NCI-H446 treated with DMSO at 0.1 percent for 48 hours (cell line): ENCODE measurements at regions not wholly inside any gene's neighbourhood (a gene's known extent, or its start where the extent isn't known, plus 50 kb on each side); places are given as distances from the start of the nearest gene placed in this dataset.

ENCODE experiments used
- DNase-seq: peaks from one replicate; lab custom pipeline; 2025; lab: John Stamatoyannopoulos, UW

DNA sequence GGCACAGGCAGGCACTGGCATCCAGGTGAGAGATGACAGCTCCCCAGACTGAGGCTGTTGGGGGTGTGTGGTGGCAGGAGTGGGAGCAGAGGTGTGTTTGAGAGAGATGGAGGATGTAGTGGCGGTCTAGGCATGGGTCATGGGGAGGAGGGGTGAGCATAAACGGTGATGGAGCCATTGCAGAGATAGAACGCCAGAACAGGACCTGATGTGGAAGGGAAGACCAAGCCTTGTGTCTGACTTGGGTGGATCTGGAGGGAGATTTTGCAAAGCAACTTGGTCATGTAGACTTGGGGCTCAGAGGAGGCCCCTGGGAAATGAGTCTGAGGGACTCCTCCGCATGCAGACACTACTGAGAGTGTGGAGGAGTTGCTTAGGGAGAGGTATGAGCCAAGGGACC is 50.0 kb upstream of the CLDN5 start:
- DNase-seq: no peak

DNA sequence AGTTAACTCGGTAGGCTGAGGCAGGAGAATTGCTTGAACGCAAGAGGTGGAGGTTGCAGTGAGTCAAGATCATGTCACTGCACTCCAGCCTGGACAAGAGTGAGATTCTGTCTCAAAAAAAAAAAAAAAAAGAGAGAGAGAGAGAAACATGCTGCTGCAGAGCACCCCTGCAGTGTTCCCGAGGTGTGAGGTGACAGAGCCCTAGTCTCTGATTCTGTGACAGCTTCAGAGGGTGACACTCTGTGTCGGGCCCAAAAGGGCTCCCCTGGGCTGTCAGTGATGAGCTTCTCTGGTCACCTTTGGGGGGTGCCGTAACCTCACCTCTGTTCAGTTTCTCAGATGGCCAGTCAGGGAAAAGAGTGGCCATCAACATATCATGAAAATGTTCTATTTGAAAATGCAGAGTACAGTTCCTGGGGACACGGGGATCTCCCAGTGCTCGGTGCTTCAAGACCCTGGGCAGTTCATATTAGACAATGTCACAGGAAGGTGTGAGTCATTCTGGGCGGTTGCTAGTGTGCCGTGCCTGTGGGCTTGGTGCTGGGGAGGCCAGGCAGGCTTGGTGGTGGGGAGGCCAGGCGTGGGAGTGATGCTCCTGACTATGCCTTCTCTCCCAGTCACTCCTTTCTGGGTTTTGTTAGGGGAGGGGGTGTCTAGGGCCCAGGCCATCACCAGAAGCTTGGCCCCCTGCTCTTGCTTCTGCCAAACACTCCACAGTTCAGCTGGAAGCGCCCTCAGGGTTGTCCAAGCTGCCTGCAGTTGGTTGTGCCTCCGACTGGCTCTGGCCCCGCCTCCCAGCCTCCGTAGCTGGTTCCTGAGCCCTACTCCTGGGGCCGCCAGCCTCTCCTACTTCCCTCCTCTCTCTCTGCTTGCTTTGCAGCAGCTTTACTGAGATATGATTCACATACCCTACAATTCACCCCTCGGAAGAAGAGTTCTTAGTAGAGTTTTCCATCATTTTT is 52.5 kb upstream of the CLDN5 start:
- DNase-seq: no peak

DNA sequence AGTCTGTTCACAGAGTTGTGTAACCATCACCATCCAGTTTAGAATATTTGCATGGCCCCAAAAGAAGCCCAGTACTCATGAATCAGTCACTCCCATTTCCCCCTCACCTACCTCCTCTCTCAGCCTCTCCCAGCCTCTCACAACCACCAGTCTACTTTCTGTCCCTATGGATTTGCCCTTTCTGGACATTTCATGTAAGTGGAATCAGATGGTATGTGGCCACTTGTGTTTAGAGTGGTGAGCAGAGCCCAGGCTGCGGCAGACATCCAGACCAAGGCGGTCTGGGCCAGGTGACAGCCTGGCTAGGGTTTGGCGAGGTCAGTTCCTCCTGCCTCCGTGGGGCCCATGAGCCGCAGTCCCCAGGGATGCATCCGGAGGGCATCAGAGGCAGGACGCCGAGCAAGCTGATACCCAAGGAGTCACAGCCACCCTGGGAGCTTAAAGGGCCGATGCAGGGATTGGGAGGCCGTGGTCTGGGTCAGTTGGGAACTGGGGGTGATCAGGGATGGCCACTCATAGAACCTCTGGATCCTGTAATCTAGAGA is 53.3 kb upstream of the CLDN5 start:
- DNase-seq: no peak

DNA sequence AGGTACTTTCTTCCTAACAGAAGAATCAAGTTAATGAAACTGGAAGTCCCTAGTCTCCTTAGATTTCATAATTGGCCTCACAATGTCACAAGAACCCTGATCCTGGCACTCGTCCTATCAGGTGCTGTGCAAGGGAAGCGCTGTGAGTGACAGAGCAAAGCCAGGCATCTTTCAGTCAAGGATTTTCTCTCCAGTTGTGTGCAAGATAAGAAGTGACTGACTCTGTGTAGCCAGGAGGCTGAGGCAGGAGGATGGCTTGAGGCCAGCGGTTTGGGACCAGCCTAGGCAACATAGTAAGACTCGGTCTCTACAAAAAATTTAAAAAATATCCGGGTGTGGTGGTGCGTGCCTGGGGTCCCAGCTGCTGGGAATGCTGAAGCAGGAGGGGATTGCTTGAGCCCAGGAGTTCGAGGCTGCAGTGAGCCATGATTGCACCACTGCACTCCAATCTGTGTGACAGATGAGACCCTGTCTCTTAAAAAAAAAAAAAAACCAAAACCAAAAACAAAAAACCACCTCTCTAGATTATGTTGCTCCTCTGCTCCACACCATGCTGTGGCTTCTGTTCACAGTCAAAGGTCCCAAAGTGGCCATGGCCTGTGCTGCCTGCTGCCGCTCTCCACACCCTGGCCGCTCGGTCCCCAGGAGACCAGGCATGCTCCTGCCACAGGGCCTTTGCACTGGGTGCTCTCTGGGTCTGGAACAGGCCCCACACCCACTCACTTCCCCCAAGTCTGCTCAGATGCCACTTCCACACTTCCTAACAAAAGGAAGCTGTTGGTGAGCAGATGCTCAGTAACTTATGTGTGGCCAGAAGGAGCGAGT is 54.2 kb upstream of the CLDN5 start:
- no peak for DNase-seq

DNA sequence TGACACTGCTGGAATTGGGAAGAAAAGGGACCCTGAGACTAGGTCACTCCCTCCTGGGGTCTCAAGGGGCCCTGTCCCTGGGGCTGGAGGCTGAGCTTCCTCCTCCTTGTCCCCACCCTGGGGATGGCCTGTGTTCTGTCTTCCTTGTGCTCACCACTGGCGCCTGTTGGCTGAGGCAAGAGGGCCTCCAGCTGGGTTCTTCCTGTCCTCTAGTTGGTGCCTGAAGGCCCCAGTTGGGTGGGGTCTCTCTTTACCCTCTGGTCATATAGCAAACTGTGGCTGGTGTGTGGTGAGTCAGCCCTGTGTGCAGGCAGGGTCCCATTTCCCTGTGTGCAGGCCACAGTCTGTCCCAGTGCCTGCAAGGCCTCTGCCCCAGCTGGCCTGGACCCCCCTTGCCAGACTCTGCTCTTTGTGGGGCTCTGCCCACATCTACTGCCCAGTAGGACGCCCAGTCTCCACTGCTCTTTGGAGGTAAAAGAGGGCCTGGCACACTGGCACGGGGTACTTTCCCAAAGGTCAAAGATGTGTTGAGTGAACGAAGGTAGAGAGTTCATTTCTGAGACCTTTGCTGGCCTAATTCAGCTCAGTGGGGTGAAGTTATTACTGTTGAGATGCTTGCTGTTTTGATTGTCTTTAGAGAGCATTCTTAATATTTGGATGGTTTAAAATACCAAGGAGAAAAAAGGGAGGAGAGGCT is 55.1 kb upstream of the CLDN5 start:
- DNase-seq: no peak

DNA sequence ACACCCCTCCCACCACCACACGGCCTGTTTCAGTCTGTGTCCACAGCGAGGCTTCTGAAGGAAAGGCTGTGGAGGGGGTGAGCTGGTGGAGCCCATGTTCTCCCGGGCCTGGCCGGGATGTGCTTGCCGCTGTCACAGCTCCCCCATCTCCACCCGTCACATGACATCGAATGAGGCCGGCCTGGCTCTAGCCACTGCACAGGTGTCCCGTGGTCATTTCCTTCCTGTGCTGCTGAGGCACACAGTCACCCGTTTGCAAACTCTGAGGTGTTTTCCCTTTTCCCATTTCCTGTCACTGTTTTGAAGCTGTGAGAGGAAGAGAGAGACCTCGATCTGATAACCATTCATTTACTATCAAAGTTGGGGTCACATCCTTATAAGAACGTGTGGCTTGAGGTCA is 55.7 kb upstream of the CLDN5 start:
- no peak for DNase-seq

DNA sequence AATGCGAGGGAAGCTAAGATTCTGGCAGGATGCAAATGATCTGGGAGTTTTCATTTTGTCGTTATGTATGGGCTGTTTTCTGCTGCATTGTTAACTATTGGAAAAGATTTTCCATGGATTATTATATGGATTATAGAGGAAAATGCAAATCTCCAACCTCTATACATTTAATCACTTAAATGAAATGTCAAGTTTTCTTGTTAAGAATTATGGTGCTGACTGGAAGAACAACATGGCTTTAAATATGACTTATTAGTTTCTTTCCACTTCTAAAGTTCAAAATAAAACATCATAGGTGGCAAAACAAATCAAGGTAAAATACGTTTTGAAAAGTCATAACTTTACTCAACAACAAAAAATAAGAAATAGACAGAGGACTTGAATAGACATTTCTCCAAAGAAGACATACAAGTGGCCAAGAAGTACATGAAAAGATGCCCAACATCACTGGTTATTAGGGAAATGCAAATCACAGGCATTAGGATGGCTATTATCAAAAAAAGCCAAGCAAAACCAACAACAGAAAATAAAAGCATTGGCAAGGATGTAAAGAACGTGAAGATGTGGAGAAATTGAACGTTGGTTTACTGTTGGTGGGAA is 56.2 kb upstream of the CLDN5 start:
- no peak for DNase-seq

DNA sequence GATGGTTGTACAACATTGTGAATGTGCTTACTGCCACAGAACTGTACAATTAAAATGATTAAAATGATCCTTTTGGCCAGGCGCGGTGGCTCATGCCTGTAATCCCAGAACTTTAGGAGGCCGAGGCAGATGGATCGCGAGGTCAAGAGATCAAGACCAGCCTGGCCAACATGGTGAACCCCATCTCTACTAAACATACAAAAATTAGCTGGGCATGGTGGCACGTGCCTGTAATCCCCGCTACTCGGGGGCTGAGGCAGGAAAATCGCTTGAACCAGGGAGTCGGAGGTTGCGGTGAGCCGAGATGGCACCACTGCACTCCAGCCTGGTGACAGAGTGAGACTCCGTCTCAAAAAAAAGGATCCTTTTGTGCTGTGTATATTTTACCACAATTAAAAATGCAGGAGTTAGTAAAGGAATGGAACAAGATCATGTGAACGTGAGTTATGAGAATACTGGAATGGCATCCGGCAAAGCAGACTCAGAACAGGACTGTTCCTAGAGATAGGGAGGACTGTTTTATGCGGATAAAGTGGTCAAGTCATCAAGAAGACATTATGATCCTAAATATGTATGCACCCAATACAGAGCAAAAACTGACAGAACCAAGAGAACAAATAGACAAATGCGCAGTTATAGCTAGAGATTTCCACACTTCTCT is 58.0 kb upstream of the CLDN5 start:
- no peak for DNase-seq

DNA sequence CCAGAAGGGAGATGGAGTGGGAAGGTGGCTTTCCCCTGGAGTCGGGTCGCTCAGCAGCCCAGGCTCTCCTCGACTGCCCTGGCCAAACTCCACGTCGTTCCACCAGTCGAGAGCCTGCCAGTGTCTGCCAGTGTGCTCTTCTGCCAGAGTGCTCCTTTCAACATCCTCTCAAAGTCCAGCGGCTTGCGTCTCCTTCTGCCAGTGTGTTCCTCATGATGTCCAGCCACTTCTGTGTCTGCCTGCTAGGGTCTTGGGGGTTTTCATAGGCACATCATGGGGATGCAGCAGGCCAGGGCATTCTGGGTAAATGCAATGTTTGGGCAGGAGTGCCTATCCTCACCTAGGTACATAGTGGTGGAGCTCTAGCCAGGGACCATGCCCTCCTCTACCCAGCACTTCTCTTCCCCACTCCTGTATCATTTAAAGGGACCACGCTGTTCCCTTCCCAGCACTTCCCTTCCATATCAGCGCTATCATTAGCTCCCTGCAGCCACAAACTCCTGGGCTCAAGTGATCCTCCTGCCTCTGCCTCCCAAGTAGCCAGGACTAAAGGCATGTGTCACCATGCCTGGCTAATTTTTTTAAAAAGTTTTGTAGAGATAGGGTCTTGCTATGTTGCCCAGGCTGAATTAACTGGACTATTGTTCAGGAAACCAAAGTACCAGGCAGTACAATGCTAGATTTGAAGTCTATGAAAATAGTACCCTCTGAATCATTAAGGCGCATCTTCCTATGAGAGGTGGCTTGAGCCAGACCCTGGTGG is 62.9 kb upstream of the CLDN5 start:
- no peak for DNase-seq

DNA sequence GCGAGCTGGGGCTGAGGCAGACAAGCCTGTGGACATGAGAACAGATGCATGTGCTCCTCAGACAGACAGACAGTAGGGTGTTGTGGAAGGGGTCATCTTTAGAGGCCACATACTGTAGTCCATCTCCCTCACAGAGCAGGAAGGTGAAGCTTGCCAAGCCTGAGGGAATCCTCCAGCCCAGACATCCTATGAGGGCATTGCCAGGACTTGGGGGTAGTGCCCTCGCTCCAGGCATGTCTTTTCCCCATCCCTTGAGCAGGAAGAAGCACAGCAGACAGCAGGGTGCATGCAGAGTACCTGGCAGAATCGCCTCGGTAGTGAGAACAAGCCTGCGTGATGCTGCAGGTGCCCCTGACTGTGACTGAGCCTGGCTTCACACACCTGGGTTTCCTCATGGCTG is 66.5 kb upstream of the CLDN5 start:
- DNase-seq: no peak

DNA sequence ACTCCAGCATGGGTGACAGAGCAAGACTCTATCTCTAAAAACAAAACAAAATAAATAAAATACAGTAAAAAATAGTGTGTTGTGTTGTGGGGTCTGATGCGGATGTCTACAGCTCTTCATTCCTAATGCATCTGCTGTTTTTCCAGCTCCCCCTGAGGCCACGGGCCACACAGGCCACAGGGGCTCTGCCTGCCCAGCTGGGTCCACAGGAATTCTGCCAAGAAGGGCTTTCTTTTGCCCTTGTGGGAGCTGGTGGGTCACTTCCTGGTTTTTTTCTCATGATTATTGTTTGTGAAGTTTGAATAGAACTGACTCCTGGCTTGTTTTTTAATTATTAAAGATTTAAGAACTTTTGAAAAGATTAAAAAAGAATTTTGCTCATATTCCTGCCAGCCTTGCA is 67.4 kb upstream of the CLDN5 start:
- DNase-seq: no peak

DNA sequence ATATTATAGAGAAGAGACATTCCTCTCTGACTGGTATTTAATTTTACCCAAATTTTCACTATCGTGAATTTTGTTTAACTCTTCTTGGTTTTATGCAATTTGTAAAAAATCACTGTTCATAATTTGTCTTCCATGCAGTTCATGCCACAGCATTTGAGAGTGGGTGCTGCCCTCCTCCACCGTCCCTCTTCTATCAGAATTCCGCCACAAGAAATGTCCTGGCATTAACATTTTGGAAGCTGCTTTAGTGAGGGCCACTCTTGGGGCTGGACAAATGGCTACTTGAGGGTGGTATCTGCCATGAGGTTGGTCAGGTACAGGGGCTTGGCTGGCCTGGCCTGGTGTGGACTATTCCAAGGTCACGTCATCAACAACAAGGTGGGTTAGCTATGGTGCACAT is 68.3 kb upstream of the CLDN5 start:
- DNase-seq: no peak

DNA sequence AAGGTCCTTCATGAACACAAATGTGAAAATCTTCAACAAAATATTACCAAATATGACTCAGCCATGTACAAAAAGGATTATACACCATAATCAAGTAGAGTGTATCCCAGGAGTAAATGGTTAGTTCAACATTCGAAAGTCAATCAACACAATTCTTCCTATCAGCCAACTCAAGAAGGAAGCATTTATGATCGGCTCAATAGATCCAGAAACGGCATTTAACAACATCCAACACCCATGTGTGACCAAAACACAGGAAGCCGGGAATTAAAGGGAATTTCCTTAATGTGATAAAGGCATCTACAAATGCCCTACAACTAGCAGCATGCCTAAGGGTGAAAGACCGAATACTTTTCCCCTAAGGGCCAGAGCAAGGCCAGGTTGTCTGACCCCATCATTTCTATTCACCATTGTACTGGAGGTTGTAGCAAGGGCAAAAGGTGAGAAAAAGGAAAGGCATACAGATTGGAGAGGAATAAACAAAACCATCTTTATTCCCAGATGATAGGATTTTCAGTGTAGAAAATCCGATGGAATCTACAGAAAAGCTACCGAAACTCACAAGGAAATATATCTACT is 69.9 kb upstream of the CLDN5 start:
- DNase-seq: no peak

DNA sequence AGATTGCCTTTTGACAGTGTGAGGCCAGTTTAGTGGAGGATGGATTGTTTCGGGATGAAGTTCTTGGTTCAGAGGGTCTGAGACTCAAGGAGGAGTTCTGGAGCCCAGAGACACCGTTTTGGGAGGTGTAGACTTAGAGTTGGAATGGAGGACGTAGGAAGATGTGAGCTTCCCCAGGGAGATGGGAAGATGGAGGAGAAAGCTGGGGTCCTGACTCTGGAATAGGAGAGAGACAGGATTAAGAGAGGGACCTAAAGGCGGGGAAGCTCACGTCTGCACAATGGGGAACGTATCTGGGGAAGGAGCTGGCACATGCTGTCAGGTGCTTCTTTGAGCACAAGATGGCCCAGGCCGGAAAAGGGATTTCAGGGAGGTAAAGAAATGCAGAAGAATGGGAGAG is 71.3 kb upstream of the CLDN5 start:
- DNase-seq: no peak

DNA sequence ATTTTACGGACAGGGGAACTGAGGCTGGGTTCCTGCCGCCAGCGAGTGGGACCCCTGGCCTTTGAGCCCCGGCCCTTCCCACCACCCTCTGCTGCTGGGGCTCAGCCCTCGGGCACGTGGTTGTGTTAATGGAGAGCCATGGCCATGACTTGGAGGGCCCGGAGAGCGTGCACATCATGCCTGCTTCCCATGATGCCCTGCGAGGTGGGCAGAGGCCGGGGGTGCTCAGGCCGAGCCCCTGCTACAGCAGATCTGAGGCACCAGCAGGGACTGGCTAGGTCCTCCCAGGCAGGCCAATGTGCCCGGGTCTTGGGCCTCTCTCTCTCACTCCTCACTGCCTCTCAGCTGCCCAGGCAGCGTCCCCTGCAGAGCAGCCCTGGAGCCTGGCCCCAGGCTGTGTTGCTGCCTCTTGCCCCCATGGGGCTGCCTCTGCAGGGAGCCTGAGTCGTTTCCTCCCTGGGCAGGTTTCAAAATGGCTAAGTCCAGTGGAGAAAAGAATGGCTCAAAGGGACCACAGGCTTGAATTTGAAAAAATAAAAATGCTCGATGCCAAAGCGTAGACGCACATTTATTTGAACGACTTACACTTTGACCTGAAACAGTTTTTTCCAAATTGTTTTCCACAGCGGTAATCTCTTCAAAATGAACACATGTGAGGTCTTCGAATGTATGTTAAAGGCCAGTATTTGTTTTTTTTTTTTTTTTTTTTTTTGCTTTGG is 72.6 kb upstream of the CLDN5 start:
- no peak for DNase-seq

DNA sequence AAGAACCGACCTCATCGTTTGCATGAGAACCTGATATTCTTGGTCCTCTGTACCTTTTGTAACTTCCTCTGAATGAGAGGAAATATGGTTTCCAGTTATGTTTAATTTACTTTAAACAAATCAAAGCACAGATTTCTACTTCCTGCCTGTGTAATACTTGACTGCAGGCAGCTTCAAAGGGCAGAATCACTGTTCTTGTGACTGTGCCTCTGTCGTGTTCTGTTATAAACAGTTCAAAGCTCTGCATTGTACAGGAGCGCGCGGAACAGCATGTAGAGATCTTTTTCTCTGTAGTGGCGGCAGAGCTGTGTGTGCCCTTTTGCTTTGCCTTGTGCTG is 73.2 kb upstream of the CLDN5 start:
- DNase-seq: no peak

DNA sequence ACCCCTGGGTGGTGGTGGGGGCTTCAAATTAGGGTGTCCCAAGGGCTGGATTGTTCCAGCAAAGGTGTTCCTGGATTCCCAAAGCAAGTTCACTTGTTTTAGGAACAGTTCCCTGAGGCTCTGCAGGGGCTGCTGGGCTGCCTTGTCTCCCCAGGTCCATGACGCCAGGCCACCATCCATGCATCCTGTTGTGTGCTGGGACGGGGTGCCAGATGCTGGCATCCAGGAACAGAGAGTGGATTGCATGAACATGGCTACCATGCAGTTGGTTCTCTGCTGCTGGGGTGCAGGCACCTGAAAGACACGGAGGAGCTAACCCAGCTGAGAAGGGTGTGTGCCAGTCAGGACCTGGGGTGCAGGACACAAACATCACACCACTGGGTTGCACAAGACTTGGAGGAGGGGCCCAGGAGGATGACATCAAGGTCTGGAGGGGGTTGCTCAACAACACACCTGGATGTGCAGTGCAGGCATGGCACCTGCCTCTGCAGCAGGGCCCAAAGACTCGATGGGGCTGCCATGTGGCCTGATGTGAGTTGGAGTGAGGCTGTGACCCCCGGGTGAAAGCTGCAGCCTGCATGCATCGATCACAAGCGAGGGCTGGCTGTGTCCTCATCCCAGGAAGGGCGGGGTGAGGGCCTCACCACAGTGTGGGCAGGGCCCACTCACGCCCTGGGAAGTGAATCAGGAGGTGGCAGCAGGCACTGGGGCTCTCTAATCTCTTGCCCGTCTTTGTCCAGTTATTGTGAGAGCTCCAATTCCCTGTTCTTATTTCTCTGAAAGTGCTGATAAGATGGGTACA is 74.0 kb upstream of the CLDN5 start:
- no peak for DNase-seq

DNA sequence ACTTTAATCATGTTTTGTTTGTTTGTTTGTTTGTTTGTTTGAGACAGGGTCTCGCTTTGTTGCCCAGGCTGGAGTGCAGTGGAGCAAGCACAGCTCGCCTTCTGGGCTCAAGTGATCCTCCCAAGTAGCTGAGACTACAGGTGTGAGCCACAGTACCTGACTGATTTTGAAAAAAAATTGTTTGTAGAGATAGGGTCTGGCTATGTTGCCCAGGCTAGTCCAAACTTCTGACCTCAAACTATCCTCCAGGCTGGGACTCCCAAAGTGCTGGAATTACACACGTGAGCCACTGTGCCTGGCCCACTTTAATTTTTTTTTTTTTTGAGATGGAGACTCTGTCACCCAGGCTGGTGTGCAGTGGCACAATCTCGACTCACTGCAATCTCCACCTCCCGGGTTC is 74.8 kb upstream of the CLDN5 start:
- no peak for DNase-seq
